HG03571 (cell line): ENCODE measurements at regions not wholly inside any gene's neighbourhood (a gene's known extent, or its start where the extent isn't known, plus 50 kb on each side); places are given as distances from the start of the nearest gene placed in this dataset.

Source experiments
- ATAC-seq: cut with Tn5 transposase; IDR thresholded peaks from one replicate; pipeline ENCODE4 v1.9.1; 2021; ENCODE audit not compliant: unreplicated experiment

DNA sequence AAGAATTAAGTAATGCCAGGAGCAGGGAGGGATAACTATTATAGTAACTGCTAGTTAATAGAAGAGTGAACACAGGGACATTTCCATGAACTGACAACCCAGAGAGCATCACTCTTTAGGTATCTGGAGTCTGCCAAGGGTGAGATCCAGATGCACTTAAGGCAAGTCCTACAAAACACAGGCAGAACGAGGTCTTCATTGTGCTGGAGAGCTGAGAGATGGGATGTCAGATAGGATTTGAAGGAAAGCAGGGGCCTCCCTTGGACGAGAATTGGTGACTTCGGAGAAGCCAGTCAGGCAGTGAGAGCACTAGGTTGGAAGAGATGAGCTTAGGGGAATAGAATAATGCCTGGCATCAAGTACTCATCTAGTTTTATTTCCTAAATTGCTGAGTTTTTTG is 684.5 kb downstream of the GATA3 start:
- no peak for ATAC-seq

DNA sequence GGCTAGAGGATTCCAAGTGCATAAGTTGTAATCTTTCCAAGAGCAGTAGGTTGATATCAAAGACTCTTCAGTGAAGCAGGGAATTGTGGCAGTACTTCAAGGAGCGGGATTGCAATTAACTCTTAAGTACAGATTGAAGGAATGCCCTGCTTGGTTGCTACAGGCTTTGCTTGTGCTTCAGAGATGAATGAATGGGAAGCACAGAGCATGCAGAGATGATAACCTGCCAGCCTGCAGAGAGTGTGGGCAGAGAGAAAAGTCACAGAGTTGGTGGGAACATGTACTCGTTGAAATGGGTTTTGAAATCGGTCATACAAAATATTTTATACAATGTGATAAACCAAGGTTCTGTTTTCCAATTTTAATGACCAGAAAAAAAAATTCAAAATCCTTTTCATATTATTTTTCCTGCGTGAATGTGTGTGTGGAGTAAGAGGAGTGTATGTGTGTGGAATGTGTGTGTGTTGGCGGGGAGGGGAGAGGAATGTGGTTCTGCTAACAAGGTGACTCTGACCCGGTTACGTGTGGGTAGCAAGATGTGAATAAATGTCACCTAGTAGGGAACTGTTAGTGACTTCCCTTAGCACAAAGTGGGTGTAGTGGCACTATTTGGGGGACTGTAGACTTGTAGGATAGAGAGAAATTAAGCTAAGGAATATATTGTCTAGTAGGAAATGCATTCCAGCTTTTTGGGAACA is 697.8 kb downstream of the GATA3 start:
- no peak for ATAC-seq

DNA sequence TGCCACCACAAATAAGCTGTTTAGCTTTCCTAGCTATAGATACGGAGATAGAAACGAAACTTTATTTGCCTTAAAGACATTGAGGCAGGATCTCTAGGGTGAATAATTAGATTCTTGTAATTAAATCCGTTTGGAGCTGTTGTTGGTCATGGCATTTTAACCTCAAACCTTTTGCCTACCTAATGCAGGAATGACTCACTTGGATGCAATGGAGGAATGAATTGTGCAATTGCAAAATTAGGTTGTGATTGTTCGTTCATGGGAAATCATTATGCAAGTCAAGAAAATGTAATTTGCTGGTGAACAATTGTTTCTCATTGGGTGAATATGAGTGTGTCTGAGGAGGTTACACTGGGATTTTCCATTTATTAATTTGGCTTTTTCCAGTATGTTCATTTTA is 703.5 kb downstream of the GATA3 start:
- no peak for ATAC-seq

DNA sequence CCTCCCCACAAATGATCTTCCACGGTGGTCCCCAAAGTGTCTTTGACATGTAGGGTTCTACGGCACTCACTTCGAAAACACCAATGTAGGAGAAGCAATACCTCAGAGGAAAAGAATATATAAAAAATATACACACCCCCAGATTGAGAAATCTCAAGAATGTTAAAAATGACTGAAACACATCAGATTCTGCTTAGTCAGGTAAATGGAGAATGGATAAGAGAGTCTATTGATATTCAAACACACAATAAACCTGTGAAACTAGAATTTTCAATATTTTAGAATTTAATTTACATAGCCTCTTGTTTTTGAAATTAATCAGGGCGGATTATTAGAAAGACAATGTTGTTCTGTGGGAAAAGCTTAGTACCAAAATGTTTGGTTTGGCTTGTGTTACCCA is 712.4 kb downstream of the GATA3 start:
- no peak for ATAC-seq

DNA sequence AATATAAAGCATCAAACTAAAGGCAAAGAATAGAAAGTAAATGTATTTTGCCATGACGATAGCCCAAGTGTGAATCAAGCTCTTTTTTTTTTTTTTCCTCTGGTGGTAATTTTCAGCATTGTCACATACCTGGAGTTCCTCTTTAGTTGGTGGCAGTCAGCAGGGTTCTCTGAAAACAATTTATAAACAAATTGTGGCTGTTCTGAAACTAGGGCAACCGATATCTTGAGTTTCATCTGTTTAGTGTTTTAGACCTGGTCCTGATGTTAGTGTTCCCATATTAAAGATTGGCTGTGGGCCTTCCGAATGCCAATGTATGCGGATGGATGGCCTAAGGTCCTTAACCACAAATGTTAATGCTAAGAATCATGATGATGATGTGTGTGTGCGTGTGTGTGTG is 713.1 kb downstream of the GATA3 start:
- ATAC-seq, result no peak

DNA sequence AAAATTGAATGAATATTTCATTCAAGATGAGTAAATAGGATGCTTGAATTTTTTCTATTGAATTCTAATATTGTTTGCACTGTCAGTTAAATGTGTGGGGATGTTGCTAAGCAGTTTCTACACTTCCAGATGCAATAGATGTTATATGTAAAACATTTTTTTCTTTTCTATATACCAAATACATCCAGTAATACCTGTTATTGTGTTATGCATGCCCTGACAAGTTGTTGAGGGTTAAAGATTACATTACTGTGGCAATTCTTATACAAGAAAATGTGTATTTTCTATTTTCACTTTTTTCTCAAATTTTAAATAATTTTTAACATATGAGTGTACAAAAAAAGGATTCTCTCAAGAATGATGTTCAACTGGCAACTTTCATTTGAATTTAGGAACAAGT is 713.9 kb downstream of the GATA3 start:
- ATAC-seq, result no peak

DNA sequence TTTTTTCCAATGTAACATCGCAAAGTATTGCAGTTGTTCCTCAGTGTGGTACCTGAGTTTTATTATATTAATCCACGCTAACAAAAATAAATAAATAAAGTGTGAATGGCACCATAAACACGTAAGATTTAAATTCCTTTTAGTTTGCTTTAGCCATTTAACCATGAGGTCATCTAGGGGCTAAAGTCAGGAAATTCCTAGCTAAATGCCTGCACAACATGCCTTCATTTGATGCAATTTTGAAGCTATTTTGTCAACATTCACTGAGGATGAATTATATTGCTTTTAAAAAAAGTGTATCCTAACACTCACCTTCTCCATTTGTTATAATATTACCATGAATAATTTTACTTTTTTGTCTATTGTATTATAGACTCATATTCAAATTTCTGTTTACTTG is 714.4 kb downstream of the GATA3 start:
- ATAC-seq, result no peak

DNA sequence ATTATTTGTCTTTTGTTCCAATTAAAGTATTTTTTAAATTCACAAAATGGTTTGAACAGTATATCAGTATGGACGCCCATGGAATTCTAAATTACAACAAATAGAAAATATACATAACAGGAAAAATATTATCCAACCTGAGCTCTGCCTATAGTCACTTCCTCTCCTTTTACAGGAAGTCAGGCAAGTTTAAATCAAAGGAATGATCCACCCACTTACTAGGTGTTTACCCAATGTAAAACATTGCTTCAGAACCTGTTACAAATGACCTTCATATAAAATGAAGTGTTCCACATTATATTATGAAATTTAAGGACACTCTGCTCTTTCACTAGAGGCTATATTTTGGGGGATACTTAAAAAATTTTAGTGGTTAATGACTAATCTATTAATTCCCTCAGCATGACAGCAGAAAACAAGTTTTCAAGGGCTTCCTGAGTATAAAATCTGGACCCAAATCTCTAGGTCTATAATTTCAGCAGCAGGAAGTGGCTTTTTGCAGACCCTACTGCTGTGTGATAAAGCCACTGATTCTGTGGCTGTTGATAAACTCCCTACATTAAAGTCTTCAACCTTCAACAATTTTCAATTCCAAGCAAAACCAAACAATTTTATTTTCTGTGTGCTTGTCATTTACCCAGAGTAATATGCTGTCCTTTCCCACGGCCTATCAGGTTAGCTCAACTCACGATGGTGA is 722.6 kb downstream of the GATA3 start:
- no peak for ATAC-seq

DNA sequence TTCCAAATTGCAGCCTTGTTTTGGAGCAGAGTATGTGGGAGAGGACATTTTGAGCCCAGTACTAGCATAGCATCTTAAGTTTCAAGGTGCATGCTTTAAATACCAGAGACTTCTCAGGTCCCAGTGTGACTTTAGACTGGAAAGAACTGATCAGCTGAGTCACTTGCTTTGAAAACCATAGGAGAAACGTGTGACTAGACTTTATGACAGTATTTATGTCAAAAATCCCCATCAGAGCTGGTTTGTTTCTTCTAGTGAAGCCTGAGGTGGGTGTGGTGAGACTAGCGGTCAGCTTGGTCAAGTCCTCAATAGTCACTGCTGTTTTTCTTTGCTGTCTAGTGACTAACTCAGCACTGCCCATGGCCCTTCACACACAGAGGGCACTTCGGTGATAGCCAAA is 724.2 kb downstream of the GATA3 start:
- ATAC-seq, result no peak

DNA sequence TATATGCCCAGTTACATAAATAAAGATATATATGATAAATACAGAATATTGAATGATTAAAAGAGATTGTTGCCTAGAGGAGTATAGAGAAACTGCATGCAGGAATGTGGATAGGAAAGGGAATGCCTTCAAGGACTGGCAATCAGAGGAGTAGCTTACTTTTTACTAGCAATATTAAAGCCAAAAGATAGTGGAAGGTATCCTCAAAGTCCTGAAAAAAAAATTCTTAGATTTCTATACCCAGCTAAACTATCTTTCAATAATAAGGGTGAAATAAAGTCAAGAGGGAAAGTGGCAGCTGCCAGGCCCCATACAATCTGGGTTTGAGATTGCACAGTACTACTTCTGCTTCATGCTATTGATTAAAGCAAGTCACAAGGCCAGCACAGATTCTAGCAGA is 733.2 kb downstream of the GATA3 start:
- ATAC-seq, result no peak

DNA sequence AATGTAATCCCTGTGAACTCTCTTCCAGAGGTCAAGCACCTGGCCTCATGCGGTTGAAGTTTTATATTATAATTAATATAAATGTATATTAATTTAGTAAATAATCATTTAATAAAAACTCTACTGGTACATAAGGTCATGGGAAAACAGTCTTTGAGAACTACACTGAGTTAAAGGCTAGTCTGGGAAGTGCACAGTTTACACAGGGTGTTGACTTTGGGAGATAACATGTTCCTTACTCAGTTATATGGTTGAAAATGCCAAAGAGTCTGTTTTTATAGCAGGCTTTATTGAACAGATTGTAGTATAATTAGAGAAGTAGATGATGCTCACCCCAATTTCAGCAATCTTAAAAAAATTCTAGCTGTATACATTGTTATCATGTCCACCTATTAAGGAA is 735.9 kb downstream of the GATA3 start:
- ATAC-seq, result no peak

DNA sequence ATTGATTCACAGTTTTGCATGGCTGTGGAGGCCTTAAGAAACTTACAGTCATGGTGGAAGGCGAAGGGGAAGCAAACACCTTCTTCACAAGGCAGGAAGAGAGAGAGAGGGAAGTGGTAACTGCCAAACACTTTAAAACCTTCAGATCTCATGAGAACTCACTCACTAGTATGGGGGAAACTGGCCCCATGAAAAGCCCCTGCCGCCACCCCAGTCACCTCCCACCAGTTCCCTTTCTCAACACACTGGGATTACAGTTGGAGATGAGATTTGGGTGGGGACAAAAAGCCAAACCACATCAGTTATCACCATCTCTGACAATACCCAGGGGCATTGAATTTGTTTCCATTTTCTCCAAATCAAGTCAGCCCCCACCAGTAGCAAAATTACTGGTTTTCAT is 740.4 kb downstream of the GATA3 start:
- no peak for ATAC-seq

DNA sequence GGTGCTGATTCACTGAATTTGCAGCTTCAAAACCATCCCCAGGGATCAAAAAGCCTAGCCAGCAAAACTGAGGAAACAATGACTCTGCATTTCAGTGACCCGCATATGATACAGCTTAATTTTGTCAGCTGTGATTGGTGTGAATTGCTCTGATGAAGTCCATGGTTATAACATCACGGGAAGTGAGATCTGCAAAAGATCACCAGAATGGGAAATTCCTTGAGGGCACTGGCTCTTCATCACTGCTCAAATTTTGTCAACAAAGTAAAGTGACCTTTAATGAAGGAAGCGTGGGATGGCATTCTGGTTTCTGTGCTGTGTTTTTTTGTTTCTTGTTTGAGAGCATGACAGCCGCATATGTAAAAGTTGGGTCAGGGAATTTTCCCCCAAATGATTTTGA is 745.9 kb downstream of the GATA3 start:
- ATAC-seq, result no peak

DNA sequence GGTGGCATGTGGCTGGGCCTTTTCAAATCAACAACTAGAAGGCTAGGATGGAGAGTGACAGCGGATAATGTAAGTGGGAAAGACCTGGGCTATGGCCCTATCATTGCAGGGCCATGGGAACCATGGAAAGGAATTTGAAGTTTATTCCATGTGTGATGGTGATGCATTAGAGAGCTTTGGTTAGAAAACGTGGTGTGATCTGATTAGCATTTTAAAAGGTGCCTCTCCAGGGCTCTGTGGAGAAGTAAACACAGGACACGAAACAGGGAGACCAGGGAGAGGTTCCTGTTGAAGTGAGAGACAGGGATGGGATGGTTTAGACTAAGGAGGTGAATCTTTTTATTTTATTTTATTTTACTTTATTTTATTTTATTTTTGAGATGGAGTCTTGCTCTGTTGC is 749.5 kb downstream of the GATA3 start:
- no peak for ATAC-seq

DNA sequence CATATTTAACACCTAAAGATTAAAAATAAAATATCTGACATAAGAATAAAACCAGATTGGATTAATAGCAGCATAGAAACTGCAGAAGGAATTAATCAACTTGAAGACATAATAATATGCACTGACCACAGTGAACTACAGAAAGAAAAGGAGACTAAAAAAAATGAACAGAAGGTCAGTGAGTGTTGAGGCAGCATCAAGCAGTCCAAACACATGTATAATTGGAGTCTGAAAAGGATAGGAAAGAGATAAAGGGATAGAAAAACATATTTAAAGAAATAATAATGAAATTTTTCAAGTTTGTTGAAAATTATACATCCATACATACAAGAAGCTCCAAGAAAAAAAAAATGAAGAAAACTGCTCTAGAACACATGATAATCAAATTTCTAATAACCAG is 756.2 kb downstream of the GATA3 start:
- no peak for ATAC-seq

DNA sequence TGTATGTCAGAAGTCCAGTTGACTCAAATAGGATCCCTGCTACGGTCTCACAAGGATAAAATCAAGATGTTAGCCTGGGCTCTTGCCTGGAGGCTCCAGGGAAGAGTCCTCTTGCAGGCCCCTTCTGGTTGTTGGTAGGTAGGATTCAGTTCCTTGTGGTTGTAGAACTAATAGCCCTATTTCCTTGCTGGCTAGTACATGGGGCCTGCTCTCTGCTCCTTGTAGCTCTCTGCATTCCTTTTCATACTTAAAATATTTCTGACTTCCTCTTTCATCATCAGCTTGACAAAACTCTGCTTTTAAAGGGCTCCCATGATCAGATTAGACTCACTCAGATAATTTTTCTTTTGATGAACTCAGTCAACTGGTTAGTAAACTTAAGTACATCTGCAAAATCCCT is 756.7 kb downstream of the GATA3 start:
- ATAC-seq, result no peak

DNA sequence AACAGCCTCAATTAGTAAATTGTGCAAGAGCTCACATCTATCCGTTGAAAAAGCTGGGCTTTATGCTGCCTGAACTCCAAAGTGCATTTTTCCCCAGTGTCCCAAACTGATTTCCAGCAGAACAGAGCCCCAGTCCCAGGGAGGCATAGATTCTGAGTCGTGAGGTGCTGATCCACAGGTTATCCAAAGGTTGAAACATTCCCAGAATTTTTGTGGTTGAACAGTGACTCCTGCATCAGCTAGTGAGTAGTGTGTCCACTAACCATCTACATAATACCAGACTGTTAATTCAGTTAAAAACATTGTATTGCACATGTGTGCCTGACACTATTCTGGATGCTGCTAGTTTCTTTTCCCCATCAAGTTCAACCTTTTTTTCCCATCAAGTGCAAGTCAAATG is 761.5 kb downstream of the GATA3 start:
- no peak for ATAC-seq

DNA sequence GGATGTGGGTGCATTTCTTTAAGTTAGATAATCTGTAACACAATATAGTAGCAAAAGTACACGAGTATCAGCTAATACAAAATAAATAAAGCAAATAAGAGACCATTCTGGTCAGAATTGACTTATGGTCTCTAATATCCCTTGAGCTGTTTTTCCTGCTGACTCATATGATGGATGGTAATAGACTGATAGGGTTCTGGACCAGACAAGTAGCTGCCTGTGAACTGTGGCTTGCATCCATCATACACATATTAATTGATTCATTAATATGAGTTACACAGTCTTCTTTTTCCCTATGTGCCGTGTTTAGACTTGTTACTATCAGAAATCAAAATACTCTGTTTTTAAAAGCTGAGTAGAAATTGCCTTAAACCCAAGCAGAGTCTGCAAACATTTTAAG is 762.8 kb downstream of the GATA3 start:
- no peak for ATAC-seq

DNA sequence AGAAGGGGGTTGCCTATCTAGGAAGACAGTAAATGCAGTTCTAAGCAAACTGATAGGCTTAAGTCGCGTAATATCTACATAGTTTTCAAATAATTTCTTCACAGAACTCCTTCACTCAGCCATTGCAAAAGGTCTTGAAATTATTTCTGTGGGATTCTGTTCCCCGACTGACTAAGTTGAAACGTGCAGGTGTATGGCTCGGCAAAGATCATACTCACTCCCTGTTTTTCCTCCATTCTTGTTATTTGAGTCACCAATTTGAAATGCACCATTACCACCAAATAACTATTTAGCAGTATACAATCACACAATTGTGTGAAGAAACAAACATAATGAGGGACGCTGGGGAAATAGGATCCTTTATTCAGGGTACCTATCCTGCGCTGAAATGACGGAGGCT is 771.1 kb downstream of the GATA3 start:
- ATAC-seq, result no peak

DNA sequence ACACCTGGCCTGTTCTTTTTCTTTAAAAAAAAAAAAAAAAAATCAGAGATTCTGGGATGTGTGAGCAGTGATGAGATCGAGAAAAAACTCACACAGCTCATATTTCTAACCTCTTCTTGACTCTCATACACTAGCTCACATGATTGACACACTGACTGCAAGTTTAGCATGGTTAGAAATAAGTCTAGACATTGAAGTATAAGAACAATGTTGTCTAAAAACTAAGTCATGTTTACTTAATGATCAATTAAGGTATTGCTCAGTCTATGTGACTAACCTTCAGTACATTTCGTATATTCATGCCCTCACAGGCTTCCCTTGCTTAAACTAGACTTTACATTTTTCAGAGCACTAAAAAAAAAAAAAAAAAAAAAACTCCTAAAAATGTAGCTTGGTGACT is 775.1 kb downstream of the GATA3 start:
- ATAC-seq, result no peak

DNA sequence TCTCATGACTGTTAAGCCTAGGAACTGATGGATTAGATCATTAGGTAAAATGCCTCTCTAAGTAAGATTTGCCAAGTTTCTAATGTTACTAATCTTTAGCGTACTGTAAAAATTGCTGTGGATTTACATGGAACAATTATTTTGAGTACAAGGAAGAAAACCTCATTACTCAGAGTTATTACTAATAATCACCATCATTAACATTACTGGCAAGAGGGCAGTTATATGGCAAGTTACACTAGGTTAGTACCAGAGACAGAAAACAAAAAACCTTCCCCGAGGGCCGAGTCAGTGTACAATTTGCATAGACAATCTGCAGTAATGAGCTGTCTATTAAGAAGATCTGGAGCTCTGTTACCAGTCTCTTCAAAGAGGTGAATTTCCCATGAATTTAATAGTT is 775.6 kb downstream of the GATA3 start:
- no peak for ATAC-seq

DNA sequence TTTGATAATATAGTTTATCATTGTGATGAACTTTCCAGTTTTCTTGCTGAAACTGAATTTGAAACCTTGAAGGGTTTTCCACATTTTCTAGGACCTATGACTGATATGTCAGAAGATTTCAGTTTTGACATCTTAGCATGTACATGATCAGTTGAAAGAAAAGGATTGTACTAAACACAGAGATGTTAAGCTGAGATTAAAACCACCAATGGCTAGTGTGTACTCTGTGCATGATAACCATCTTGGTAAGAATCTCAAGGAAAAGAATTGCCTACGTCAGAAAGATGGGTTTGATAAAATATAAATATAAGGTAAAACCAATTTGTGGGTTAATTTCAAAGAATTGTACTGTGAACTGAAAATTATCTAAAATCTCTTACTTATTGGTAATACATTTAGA is 776.4 kb downstream of the GATA3 start:
- ATAC-seq, result no peak
